HPDE6-E6E7 (cell line): ENCODE measurements at regions not wholly inside any gene's neighbourhood (a gene's known extent, or its start where the extent isn't known, plus 50 kb on each side); places are given as distances from the start of the nearest gene placed in this dataset.

ENCODE experiments used
- DNase-seq: peaks from one replicate; pipeline ENCODE4 v3.0.0; 2011; ENCODE audit warnings: missing footprints; ENCODE audit errors: extremely low spot score

DNA sequence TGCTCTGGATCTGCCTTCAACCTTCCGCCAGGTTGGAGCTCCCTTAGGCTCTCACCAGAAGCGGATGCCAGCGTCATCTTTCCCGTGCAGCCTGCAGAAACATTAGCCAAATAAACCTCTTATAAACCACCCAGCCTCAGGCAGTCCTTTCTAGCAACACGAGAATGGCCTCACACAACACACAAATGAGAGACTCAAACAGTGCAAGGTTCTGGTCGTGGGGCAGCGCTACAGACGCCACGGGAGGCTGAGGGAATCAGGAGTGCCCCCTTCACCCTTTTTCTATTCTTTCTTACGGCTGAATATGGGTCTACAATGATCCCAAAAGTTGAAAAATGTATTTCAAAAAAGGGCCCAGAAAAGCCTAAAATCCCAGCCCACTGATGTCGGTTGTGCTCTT is 96.4 kb downstream of the FOXL3 start:
- DNase-seq = no peak

DNA sequence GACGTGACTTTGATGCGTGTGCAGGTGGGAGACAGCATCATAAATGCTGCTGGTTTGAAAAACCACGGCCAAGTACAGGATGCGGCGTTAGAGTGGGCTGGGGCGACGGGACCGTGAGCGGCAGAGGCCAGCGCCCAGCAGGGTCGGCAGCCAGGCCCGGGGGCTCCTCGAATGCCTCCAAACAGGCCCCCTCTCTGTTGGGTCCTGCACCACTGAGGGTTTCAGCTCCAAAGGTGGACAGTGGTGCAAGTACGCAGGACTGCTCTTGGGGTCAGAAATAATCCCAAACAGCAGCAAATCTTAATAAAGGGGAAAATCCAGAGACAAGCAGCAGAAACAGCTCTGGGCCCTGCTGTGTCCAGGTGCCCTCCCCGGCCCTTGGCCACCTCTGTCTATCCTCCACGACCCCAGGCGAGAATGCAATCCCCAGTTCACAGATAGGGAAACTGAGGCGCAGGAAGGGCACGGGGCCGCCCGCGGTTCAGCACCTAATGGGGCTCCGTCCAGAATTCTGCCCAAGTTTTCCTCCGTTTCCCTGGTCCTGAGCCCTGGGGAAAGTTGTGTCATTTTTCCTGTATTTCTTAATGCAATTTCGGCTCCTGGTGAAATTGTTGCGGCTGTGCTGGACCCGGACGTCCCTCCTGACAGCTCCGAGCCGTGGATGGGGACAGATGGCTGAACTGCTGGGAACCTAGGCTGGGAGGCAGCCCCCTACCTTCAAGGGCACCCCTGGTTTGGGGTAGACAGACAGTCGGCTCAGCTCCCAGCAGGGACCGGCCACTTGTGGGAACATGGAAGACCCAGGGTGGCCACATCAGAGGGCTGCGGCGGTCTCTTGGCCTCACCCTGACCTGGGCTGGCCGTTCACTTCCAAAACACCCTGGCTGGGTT is 97.4 kb downstream of the FOXL3 start:
- no peak for DNase-seq

DNA sequence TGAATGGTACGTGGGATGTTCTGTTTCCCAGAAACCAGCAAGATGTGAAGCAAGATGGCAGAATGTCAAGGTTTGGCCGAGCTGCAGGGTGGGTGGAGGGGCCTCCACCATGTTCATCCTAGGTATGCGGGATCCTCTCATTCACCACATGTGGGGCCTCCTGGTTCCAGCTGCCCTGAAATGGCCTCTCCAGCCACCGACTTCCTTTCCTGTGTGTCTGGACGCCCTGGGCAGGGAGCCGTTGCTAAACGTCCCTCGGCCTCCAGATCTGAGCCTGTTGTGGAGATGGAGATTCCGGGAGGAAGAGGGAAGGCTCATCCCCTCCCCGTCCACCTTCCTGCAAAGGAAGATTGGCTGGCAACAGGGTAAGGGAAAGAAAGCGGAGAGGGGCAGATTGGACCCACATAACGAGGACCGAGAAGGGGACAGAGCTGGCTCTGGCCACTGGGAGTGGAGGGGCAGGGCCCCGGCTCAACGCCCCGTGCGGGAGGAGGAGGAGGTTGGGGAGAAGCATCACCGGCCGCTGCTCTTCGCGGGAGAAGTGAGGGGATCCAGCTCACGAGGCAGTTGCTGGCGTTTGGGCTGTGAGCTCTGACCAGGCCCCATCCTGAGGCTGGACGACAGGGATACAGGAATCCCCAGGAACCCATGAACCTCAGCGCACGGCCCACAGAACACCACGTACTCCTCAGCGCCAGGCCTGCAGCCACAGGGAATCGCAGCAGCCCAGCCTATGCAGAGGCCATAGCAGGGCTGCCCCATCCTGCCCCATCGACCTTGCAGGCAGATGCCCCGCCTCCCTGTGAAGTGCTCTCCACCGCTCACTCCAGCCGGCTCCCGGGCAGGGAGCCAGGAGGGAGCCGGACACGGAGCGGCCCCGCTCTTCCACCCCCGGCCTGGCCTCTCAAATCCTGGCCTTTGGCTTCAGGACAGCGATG is 98.3 kb downstream of the FOXL3 start:
- no peak for DNase-seq

DNA sequence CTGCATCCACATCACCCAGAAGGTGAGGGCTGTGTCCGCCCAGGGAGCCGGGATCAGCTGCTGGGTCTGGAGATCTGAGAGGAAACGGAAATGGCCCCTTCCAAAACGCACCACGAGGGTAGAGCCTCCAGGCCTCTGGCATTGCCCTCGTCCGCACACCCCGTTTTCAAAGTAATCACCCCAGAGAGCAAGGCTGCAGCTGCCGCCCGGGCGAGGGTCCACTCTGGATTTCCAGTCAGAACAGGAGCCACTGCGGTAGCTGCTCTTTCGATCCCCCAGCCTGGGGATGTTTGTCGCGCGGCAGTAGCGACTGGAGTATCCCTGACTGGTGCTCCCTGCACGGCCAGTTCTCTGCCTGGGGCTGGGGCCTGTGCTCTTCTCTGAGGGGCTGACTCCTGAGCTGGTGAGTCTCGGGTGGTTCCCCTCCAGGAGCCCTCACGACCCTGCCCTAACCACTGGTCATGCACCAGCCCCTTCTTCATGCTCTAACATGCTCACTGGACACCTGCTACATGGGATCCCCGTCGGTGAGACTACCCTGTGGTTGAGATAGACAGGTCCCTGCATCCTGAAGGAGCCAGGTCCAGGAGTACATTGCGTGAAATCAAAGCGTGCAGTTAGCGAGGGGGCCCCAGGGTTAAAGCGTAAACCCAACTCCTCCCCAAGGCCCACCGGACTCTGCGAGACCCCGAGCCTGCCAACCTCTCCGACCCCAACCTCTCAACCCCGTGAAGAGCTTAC is 99.2 kb downstream of the FOXL3 start:
- no peak for DNase-seq

DNA sequence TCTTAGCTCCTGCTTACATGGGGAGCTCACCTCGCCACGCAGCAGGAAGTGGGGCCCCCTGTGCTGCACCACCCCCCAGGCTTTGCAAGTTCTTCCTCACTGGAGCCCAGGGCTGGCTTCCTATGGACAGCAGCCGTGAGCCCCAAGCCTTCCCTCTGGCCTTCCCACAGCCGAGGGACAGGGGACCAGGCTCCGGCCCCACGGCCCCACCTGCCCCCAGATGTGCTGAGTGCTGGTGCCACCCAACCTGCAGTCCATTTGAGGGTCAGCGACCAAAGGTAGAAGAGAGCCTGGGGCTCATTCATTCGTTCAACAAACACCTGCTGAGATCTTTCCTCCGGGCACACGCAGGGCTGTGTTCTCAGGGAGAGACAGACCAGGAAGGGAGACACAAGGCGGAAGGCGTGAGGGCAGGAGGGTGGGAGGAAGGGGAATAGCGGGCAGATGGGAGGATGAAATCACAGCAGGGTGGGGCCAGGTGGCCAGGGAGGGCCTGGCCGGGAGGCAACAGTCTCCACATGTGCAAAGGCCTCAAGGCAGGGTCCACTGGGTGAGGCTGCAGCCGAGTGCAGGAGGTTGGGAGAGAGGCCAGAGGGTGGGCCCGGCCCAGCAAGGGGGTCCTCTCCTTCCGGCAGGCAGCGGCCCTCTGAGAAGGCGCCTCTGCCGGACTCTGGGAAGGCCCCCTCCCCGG is 100.1 kb downstream of the FOXL3 start:
- no peak for DNase-seq

DNA sequence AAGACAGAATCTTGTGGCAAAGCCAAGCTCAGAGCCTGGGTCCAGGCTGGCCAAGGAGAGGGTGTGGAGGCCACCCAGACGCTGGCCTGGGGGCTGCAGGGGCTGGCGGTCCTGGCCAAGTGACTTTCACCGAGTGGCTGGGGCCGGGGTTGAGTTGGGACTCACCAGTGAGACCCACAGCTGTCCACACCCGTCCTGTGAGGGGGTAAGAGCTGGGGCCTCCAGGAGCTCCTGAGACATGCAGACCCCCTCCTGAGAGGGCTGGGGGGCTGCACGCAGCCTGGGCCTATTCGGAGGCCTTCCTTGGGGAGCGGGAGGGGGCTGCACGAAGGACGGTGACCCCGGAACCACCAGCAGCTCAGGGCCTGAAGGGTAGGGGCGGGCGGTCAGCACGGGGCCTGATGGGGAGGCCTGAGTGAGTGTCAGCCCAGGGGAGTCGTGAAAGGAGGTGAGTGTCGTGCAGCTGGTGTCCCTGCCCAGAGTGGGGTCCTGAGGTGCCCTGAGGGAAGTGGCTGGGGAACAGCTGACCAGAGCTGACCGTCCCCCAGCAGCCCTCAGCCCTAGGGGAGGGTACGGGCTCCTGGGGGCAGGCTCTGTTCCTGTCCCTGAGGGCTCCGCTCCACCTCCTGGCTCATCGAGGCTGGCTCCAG is 100.9 kb downstream of the FOXL3 start:
- no peak for DNase-seq

DNA sequence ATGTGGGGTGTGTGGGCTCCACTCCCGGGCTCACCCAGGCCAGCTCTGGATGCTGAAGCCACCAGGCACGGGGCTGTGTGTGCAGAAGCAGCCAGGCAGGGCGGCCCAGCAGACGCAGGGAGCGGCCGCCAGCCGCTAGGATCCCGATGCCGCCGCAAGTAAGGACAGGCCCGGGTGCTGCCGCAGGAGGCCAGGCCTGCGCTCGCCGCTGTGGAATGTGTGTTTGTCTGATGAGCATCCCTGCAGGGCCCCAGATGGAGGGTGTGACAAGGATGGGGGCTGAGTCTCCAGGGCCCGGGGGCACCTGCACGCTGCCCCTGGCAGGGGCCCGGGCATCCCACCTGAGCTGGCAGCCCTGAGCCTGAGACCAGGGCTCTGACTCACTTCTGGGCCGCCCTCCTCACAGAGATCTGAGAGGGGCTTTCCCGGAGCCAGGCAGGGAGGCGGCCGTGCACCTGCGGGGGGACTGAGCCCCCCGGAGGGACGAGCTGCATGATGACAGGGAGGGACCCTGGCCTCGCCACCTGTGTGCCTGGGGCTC is 101.5 kb downstream of the FOXL3 start:
- peak; percentile 88 for DNase-seq

DNA sequence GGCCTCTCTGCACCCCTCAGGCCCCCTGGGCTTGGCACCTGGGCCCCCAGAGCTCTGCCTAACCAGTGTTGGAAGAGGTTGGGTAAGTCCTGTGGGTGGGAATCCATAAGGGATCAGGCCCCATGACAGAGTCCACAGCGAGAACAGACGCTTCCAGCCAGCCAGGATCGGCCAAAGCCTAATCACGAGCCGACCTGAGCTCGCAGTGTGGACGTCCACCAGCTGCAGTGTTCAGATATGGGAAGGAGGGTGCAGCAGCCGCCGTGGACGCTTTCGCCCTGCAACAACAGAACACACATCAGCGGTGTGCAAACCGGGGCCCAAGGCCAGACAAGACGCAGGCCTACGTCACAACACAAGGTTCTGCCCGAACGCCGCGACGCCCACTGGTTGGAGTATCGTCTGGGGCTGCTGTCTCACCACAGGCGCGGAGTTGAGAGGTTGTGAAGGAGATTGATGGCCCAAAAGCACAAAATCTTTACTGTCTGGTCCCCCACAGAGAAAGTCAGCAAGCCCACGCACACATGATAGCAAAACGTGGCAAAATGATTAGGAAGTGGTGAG is 102.1 kb downstream of the FOXL3 start:
- no peak for DNase-seq

DNA sequence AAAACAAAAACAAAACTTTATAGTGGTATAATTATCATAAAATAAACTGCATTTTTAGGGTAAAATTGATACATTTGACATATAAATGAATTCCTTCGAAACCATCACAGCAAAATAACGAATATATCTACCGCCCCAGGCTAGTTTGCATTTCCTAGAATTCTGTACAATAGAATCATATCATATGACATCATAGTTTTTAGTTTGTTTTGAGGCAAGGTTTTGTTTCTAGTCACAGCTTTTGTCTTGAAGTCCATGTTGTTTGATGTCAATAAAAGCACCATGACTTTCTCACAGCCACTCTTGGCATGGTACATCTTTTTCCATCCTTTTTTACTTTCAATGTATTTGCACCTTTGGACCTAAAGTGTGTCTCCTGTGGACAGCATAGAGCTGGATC is 102.9 kb downstream of the FOXL3 start:
- no peak for DNase-seq

DNA sequence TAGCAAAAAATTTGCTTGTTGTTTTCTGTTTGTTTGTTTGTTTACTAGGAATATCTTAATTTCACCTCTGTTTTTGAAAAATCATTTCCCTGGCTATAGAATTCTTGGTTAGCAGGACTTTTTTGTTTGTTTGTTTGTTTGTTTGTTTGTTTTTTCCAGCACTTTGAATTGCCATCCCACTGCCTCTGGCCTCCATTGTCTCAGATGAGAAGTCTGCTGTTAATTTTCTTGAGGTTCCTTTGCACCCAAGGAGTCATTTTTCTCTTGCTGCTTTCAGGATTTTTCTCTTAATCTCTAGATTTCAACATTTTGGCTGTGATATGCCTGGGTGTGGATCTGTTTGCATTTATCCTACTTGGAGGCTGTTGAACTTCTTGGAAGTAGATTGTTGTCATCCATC is 105.7 kb downstream of the FOXL3 start:
- DNase-seq = no peak

DNA sequence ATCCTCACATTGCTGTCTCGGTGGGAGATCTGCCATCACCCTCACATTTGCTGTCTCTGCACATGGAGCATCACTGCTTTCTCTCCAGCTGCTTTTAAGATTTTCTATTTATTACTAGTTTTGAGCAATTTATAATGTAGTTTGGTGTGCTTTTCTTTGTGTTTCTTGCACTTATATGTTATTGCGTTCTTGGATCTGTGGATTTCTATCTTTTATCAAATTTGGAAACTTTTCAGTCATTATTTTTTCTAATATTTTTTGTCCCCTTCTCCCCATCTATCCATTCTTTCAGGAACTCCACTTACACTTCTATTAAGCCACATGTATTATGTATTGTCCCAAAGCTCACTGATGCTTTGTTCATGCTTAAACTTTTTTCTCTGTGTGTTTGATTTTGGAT is 108.9 kb downstream of the FOXL3 start:
- DNase-seq = no peak

DNA sequence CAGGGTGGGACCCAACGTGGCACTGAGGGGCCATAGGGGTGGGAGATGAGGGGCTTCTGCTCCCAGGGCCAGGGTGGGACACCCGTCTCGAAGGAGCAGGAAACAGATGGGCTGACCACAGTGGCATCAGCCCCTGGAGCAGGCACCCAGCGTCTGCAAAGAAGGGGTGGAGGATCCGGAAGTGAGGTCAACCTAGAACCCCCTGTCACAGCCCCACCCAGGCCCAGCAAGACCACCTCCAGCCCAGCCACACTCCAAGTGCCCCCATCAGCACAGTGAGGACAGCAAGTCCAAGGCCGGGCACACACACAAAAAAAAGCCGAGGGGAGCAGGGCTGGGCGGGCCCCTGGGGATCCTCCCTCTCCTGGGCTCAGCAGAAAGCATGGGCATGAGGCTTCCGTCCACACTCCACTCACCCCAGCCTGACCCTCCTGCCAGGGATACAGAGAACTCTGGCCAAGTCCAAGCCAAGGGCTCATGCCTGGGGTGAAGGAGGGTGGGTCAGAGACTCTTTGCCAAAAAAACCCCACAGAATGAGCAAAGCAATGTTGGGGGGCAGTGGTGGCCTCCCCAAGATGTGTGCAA is 111.0 kb downstream of the FOXL3 start:
- no peak for DNase-seq

DNA sequence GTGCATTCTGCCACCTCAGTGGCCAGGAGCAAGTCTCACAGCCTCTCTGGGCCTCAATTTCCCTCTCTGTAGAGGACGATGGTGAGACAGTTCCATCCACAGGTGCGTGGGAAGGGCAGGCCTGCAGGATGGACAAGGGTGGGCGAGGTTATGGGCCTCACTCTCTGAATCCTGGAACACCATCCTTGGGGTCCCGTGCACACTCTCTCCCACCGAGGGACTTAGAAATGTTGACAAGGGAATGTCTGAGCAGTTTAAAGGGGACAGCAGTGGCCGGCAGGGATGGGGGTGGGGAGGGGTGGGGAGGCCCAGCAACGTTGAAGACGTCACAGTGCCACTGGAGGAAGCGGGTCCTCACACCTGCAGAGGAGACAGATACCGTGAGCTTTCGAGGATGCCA is 111.5 kb downstream of the FOXL3 start:
- DNase-seq = no peak

DNA sequence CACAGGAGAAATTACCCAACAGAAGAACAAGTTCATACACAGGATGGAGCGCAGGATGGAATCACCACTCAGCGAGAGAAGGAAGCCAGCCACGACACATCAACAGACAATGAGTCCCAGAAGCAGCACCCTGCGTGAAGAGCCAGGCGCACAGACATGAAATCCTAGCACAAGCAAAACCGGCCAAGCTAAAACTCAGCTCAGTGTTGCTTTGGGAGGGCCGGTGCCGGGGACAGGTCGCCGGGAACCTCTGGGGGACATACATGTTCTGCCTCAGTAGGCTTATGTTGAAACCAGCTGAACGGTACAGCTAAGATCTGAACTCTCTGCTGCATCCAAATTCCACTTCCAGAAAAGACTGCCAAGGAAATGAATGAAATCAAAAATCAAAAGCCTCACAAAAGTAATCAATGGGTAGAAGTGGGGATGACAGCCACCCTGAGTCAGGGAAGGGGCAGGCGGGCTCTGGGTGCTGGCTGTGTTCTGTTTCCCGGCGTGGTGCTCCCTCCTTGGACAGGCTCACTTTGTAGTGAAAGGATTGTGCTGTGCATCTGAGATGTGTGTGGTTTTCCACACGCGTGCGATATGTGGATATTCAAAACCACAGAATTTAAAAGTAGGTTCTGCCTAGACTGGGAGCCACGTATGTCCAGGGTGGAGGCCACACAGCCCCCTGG is 114.7 kb downstream of the PDGFA start:
- DNase-seq = no peak

DNA sequence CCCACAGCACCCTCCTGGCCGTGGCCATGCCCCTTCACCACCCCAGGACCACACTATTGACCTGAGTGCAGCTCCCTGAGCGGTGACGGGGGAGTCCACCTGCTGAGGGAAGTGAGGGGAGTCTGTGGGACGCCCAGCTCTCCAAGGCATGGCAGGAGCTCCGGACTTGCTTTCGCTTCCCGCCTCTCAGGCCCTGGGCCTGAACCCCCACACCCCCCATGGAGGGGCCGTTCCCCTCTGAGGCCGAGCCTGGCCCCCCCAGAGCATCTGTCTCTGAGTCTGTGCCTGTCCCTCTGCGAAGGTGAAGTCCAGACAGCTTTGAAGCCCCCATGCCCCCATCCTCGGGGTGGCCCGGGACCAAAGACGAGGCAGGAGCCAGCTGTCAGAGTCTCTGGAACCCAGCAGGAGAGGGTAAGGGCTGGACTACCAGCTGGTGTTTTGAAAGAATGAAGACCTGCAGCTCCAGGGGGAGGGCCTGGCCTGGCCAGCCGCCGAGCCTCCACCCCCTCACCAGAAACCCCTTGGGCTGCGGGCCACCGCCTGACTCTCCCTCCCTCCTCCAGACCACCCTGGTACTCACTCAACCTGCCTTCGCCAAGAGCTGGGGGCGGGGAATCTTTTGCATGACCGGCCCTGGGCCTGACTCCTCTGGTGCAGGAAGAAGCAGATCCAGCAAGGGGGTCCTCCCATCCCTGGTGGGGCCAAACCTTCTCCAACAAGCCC is 114.0 kb downstream of the PDGFA start:
- DNase-seq = no peak

DNA sequence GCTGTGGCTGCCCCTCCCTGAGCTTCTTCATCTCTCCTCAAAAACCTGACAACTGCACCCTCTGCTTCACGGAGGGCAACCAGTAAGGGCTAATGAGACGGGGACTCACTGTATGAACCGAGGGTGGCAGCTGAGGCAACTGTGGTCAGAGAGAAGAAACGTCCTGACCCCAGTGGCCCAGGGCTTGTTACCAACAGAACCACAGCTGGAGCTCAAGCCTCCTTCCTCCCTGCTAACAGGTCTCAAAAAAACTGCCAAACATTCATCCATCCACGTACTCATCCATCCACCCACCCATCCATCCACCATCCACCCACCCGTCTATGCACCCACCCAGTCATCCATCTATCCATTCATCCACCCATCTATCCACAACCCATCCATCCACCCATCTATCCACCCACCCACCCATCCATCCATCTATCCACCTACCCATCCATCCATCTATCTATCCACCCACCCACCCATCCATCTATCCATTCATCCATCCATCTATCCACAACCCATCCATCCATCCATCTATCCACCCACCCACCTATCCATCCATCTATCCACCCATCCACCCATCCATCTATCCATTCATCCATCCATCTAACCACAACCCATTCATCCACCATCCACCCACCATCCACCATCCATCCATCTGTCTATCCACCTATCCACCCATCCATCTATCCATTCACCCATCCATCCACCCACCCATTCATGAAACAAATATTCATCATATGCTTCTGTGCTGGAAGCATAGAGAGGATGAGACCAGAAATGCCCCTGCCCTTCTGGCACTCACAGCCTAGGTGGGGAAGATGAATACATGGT is 111.7 kb downstream of the PDGFA start:
- DNase-seq = no peak

DNA sequence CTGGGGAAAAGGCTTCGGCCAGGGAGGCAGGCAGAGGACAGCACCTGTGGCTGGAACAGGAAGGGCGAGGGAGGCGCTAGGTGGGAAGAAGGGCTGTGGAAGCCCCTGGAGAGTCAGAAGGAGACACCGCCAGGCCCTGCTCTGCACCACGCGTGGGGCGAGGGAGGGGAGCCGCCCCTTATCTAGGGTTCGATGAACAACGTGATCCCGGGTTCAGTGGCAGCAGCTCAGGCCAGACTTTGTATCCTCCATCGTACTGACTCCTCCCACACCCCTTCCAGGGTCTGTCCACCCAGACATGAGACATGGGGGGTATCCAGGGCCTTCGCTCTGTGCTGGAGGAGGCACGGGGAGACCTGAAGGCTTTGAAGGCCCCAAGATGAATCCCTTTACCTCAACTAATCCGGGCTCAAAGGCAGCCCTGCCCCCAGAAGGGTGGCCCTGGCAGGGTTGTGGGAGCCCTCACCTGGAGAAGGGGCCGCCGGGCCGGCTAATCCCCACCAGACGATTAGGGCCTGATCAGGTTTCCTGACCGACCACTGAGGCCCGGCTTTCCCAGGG is 110.8 kb downstream of the PDGFA start:
- no peak for DNase-seq
